Caco-2 (cell line): ENCODE measurements at regions not wholly inside any gene's neighbourhood (a gene's known extent, or its start where the extent isn't known, plus 50 kb on each side); places are given as distances from the start of the nearest gene placed in this dataset.

Source experiments
- BruUV-seq: library from RNA; stranded (reverse); fragments of 400-500 nt; replicated peaks from 2 replicates; lab custom pipeline; 2021; lab: Mats Ljungman, UMichigan
- CTCF ChIA-PET: fragments of 300-600 bp; sonication (Branson Sonifier 250); formaldehyde crosslinking; loops from one replicate; lab custom pipeline; 2022; ENCODE audit warnings: antibody characterized with exemption; lab: Charles Lee
- POLR2A ChIA-PET: fragments of 300-600 bp; sonication (Branson Sonifier 250); formaldehyde crosslinking; loops from one replicate; lab custom pipeline; 2022; ENCODE audit warnings: antibody characterized with exemption; lab: Charles Lee
- DNase-seq, 2 experiments: peaks; one replicate each; pipeline versions ENCODE4 v3.0.0 to v3.0.0-alpha.2; 2020 to 2022
- H3K27me3 ChIP-seq: replicated peaks from 2 replicates; pipeline ENCODE4 v1.6.0; 2011; ENCODE audit warnings: low read length; ENCODE audit not compliant: control insufficient read depth, insufficient read depth
- H3K36me3 ChIP-seq: 2 replicates; pipeline ENCODE4 v1.5.1; 2011; ENCODE audit warnings: low read length; ENCODE audit not compliant: control insufficient read depth, insufficient read depth
- H3K4me1 ChIP-seq: fragments of 250-450 bp; sonication (Bioruptor Pico); 2 replicates; pipeline ENCODE4 v1.5.1; 2020; ENCODE audit warnings: mild to moderate bottlenecking
- H3K4me3 ChIP-seq: 2 replicates; pipeline ENCODE4 v1.5.1; 2011; ENCODE audit warnings: low read depth, mild to moderate bottlenecking, control low read depth, low read length
- H3K9me3 ChIP-seq: fragments of 250-450 bp; sonication (Bioruptor Pico); 2 replicates; pipeline ENCODE4 v1.5.1; 2020; ENCODE audit warnings: mild to moderate bottlenecking, moderate library complexity
- H3K27ac Mint-ChIP-seq: one replicate; pipeline ENCODE4 v1.8.0; 2022; ENCODE audit warnings: mixed read lengths; ENCODE audit not compliant: unreplicated experiment
- H3K27me3 Mint-ChIP-seq: one replicate; pipeline ENCODE4 v1.8.0; 2022; ENCODE audit warnings: mixed read lengths; ENCODE audit not compliant: insufficient read depth, unreplicated experiment
- H3K36me3 Mint-ChIP-seq: one replicate; pipeline ENCODE4 v1.8.0; 2022; ENCODE audit warnings: mild to moderate bottlenecking, mixed read lengths; ENCODE audit not compliant: insufficient read depth, unreplicated experiment
- H3K4me1 Mint-ChIP-seq: one replicate; pipeline ENCODE4 v1.8.0; 2022; ENCODE audit warnings: low read depth, mixed read lengths; ENCODE audit not compliant: unreplicated experiment
- H3K4me3 Mint-ChIP-seq: one replicate; pipeline ENCODE4 v1.8.0; 2022; ENCODE audit warnings: mild to moderate bottlenecking, moderate library complexity, mixed read lengths; ENCODE audit not compliant: unreplicated experiment
- H3K9me3 Mint-ChIP-seq: one replicate; pipeline ENCODE4 v1.8.0; 2022; ENCODE audit warnings: mixed read lengths; ENCODE audit not compliant: unreplicated experiment
- intact Hi-C: fragments of 100-400 bp; cut with micrococcal nuclease; formaldehyde crosslinking; loops from one replicate; pipeline ENCODE4 v1.10.0; 2022; ENCODE audit not compliant: unreplicated experiment
- TF ChIP-seq, protein P1 (sequence below), 2 experiments: fragments of 200-600 bp in 1 of 2; IDR thresholded peaks; 1 replicate in 1 of 2; 2 replicates in 1 of 2; pipeline versions ENCODE4 v1.5.1 to v1.8.0; 2011 to 2022; ENCODE audit warnings: antibody characterized with exemption in 1 of 2, control low read depth in 1 of 2, inconsistent platforms in 1 of 2, low read depth in 1 of 2, low read length in 1 of 2, mild to moderate bottlenecking in 1 of 2, moderate library complexity in 1 of 2; ENCODE audit not compliant: insufficient read depth in 1 of 2, severe bottlenecking in 1 of 2, unreplicated experiment in 1 of 2

DNA sequence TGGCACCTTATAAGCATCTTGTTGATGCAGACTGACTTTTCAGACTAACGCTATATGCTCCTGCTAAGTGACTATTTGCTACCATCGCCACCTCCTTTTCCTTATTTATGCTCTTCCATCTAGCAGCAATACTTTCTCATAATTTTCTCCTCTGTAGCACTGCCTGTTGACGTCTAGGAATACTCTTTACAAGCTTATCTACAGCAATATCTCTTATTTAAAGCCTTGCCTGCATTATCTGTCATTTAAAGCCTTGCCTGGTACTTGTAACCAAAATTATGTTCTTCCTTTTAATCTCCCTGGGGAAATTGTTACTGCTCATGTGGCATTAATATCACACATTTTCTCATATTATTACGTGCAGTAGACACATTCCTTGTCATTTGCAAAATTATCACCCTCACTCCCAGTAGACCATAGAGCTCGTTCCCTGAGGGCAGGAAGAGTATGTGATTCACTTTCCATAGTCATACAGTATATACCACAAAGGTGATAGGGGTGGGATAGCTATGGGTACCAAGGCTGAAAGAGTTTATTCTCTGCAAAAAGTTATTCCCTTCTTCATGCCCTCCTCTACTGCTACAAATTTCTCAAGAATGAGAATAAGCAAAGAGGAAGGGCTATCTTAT lies 359.7 kb upstream of the PCDH15 start:
- no peak overlapping the region for H3K27ac Mint-ChIP-seq
- ChIA-PET POLR2A (no interaction called here), CTCF (no interaction called here)
- H3K4me3 Mint-ChIP-seq, result no peak overlapping the region
- H3K36me3 Mint-ChIP-seq, result no peaks in the 10 kb centered on the region
- Histone ChIP-seq H3K27me3 (no peaks in the 10 kb centered on the region), H3K9me3 (no peaks in the 10 kb centered on the region), H3K4me1 (no peaks in the 10 kb centered on the region), H3K36me3 (no peaks in the 10 kb centered on the region), H3K4me3 (no peak overlapping the region)
- peaks cover 2% of the 10 kb centered on the region for H3K27me3 Mint-ChIP-seq
- intact Hi-C loops, result no loop called here
- no TSS peak for BruUV-seq
- no peaks in the 10 kb centered on the region for H3K4me1 Mint-ChIP-seq
- DNase-seq, result no peak
- TF ChIP-seq, protein P1, sequence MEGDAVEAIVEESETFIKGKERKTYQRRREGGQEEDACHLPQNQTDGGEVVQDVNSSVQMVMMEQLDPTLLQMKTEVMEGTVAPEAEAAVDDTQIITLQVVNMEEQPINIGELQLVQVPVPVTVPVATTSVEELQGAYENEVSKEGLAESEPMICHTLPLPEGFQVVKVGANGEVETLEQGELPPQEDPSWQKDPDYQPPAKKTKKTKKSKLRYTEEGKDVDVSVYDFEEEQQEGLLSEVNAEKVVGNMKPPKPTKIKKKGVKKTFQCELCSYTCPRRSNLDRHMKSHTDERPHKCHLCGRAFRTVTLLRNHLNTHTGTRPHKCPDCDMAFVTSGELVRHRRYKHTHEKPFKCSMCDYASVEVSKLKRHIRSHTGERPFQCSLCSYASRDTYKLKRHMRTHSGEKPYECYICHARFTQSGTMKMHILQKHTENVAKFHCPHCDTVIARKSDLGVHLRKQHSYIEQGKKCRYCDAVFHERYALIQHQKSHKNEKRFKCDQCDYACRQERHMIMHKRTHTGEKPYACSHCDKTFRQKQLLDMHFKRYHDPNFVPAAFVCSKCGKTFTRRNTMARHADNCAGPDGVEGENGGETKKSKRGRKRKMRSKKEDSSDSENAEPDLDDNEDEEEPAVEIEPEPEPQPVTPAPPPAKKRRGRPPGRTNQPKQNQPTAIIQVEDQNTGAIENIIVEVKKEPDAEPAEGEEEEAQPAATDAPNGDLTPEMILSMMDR (IDR thresholded peaks at IDR 0.05; ENCODE audit: insufficient read depth in 1 of 2, low read depth in 1 of 2, low read length in 1 of 2, severe bottlenecking in 1 of 2, unreplicated experiment in 1 of 2), result no peak
- H3K9me3 Mint-ChIP-seq, result no peaks in the 10 kb centered on the region

DNA sequence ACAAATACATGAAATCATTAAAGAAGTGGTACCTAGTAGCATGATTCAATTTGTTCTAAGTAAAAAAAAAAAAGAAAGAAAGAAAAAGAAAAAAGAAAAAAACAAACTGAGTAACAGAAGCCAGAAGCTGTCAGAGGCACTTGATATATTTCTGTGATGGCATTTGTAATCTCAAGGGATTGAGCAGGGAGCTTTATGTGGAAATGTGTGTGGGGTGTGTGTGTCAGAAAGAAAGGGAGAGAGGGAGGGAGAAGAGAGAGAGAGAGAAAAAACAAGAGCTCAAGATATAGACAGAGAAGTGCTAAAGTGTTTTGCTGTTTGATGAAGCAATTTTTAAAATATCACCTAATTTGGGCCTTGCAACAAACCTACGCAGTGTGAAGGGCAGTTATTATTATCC lies 357.6 kb upstream of the PCDH15 start:
- ChIA-PET POLR2A (interaction anchor here (0.7 kb wide), 1 partner anchor 965 kb away, joined by 3 read pairs; no protein-coding TSS in a partner anchor), CTCF (no interaction called here)
- Mint-ChIP-seq H3K27me3 (peaks cover 2% of the 10 kb centered on the region), H3K36me3 (no peaks in the 10 kb centered on the region), H3K9me3 (no peaks in the 10 kb centered on the region), H3K27ac (no peak overlapping the region), H3K4me3 (no peak overlapping the region), H3K4me1 (no peaks in the 10 kb centered on the region)
- H3K4me3 ChIP-seq, result no peak overlapping the region
- H3K4me1 ChIP-seq, result no peaks in the 10 kb centered on the region
- DNase-seq, result no peak
- intact Hi-C loops, result no loop called here
- TF ChIP-seq, protein P1 (IDR thresholded peaks at IDR 0.05; ENCODE audit: insufficient read depth in 1 of 2, low read depth in 1 of 2, low read length in 1 of 2, severe bottlenecking in 1 of 2, unreplicated experiment in 1 of 2), result no peak
- no peaks in the 10 kb centered on the region for H3K36me3 ChIP-seq
- no TSS peak for BruUV-seq
- H3K9me3 ChIP-seq, result no peaks in the 10 kb centered on the region
- H3K27me3 ChIP-seq, result no peaks in the 10 kb centered on the region

DNA sequence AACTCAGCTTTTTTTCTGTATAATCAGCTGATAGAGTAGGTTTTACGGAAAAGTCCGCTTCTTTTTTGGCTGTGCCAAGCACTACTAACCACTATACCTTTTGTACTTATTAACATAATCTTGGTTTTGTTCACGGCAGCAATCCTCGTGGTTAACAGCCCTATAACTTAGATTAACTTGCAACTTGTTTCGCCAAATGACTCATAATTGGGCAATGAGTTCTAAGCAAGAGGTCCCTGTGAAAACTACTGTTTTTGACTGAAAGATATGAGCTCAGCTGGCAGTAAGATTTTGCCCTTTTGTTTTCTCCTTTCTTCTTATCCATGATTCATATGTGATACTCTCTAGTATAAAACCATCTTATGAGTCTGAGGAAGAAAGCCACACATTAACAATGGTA lies 345.0 kb upstream of the PCDH15 start:
- intact Hi-C loops, result no loop called here
- Mint-ChIP-seq H3K36me3 (no peaks in the 10 kb centered on the region), H3K27me3 (peaks cover 3% of the 10 kb centered on the region), H3K9me3 (no peaks in the 10 kb centered on the region), H3K4me1 (no peaks in the 10 kb centered on the region), H3K4me3 (no peak overlapping the region), H3K27ac (no peak overlapping the region)
- Histone ChIP-seq H3K9me3 (no peaks in the 10 kb centered on the region), H3K4me3 (no peak overlapping the region), H3K4me1 (no peaks in the 10 kb centered on the region), H3K36me3 (no peaks in the 10 kb centered on the region), H3K27me3 (no peaks in the 10 kb centered on the region)
- BruUV-seq, result no TSS peak
- ChIA-PET CTCF (no interaction called here), POLR2A (no interaction called here)
- TF ChIP-seq, protein P1 (IDR thresholded peaks at IDR 0.05; ENCODE audit: insufficient read depth in 1 of 2, low read depth in 1 of 2, low read length in 1 of 2, severe bottlenecking in 1 of 2, unreplicated experiment in 1 of 2), result no peak
- DNase-seq, result no peak
